ENCODE measurements at regions not wholly inside any gene's neighbourhood (a gene's known extent, or its start where the extent isn't known, plus 50 kb on each side); places are given as distances from the start of the nearest gene placed in this dataset.
A peak's percentile ranks its signal among the peaks of the same experiment; 100 is the strongest.

DNA sequence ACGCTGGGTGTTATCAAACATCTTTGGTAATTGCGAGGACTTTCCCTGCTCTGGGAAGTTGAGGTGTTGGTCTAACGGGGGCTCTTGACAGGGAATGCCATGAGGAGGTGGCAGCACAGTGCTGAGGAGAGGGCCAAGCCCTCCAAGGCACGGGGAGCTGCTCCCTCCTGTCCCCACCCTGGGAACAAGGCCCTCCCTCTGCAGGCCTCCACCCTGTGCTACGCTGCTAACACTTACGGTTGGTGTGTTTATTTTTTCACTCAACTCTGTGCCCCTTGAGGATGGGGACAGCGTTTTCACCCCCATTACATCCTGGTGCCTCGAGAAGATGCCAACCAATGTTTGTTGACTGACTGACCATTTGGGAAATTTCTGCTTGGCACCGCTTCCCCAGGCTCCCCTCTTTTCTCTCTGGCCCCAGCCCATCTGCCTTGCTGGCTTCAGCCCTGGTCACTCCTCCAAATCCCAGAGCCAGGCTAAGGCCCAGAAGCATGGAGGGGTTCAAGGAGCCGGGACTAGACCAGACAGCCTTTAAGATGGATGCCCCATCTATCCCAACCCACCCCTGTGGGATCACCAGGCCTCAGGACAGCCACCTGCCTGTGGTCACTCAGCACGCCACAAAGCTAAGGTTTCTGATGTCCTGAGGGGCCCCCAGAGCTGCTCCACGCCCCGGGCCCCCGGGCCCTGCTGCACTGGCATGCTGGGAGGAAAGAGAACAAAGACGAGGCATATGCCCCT, 125.7 kb downstream of the BARX1 start:
- DNase-seq (ENCODE audit: low read depth in 4 of 4, low spot score in 3 of 4) = no peak

DNA sequence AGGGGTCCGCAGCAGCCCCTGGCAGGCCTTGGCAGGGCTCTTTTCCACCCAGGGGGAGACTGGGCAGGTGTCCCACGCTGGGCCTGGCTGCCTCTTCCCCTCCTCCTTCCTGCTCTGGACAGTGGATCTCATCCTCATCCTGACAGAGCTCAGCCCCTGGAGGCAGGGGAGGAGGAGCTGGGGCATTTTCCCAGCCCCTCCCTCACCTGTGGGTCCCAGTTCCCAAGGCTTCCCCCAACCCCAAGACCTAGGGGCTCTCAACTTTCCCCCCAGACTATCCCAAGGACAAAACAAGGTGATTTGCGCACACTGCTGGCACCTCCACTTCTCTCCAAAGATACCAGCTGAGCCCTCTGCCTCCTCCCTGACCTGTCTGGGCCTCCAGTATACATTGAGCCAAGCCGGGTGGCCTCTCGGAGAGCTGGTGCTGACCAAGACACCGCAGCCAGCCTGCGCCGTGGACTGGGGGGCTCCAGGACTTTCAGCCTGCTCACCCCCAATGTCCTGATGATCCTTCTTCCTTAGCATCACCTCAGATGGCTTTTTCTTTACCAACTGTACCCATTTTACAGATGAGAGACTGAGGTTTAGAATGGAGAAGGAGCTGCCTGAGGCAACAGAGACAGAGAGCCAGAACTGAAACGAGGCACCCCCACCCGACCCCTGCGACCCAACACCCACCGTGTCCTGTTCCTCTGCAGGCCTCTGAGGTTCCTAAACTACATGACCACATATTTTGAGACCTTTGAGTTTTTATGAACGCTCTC, 126.6 kb downstream of the BARX1 start:
- DNase-seq (ENCODE audit: low read depth in 4 of 4, low spot score in 3 of 4) = no peak

GRCh38 chr9:93827545-93828330, 127.4 kb downstream of the BARX1 start:
- DNase-seq (ENCODE audit: low read depth in 4 of 4, low spot score in 3 of 4) = peak in 3 of 4 donors; percentile 48 to 66 (median 50)

DNA sequence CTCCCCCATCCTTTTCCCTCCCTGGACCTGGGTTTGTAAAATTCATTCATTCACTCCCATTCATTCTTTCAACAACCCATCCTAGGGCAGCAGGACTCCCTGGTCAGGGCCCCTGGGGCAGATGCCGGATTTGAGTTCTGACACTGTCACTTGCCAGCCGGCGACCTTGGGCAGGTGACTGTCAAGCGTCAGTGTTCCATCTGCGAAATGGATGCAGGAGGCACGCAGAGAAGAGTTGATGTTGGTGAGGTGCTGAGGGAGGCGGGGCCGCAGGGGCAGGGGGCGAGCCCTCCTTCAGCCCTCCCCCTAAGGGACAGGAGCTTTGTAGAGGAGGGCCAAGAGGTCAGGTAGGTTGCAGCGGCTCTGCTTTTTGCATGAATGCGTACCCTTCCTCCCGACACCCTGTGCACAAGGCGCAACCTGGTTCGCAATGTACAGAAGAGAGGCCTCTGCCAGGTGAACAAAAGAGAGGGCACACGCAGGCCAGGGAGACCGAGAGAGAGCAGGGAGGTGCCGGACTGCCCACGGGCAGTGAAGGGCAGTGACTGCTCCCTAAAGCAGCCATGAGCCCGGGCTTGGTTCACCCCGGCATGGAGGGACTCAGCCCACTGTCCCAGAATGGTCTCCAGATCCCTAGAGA, 128.1 kb downstream of the BARX1 start:
- no peak for DNase-seq (ENCODE audit: low read depth in 4 of 4, low spot score in 3 of 4)

- no peak for DNase-seq (ENCODE audit: low read depth in 4 of 4, low spot score in 3 of 4)
Observed at GRCh38 chr9:93826209-93826608, 128.9 kb downstream of the BARX1 start.

DNA sequence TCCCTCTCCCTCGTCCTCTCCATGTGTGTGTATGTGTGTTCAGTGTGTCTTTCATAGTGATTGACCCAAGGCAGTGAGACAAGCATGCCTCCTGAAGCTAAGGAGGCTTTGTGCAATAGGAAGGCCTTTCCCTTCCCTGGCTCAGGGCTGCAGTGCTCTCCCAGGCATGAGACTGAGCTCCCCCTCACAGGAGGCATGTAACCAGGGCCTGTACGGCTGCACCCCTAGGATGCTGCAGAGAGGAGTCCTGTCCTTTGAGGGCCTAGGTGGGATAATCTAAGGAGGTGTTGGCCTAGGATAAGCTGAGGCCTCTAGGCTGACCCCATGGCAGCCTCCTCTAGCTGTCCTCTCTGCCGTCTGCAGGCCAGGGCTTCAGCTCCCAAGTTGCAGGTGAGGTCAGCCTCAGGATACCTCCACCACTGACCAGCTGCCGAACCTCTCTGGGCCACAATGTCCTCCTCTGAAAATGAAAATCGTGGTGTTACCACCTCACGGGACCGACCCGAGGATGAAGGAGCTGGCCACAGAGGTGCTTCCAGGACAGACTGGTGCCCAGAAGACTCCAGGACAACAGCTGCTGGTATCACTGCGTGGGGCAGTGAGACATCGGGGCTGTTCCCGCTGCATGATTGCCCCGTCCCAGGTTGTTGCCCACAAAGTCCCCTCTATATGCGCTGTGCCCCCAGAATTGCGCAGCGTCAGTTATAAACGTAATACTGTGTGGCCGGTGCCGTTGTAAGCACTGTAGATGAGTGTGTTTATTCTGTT, 129.6 kb downstream of the BARX1 start:
- DNase-seq (ENCODE audit: low read depth in 4 of 4, low spot score in 3 of 4) = no peak

GRCh38 chr9:93824386-93825294, 130.5 kb downstream of the BARX1 start:
- no peak for DNase-seq (ENCODE audit: low read depth in 4 of 4, low spot score in 3 of 4)

- no peak for DNase-seq (ENCODE audit: low read depth in 4 of 4, low spot score in 3 of 4)
Observed at GRCh38 chr9:93823245-93824072, 131.7 kb downstream of the BARX1 start.

DNA sequence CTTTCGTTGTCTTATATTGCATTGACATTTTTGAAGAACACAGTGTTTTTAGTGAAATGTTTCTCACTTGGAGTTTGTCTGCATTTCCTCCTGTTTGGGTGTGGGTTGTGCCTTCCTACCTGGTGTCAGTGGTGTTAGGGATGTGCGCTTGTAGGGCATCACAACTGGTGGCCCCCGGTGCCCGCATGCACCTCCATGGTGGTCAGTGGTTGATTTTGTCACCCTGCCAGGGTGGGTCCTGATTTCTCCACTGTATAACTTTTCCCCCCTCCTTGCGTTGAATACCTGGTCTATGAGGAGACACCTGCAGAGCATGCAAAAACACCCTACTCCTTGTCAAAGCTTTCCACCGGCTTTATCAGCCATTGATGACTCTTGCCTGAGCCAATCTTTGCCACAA, 132.9 kb downstream of the BARX1 start:
- DNase-seq (ENCODE audit: low read depth in 4 of 4, low spot score in 3 of 4) = no peak

- DNase-seq (ENCODE audit: low read depth in 4 of 4, low spot score in 3 of 4) = no peak
Observed at GRCh38 chr9:93821307-93821703, 133.8 kb downstream of the BARX1 start.

- DNase-seq (ENCODE audit: low read depth in 4 of 4, low spot score in 3 of 4) = no peak
Observed at GRCh38 chr9:93820667-93821306, 134.4 kb downstream of the BARX1 start.

GRCh38 chr9:93819905-93820304, 135.2 kb downstream of the BARX1 start:
- DNase-seq (ENCODE audit: low read depth in 4 of 4, low spot score in 3 of 4) = no peak

DNA sequence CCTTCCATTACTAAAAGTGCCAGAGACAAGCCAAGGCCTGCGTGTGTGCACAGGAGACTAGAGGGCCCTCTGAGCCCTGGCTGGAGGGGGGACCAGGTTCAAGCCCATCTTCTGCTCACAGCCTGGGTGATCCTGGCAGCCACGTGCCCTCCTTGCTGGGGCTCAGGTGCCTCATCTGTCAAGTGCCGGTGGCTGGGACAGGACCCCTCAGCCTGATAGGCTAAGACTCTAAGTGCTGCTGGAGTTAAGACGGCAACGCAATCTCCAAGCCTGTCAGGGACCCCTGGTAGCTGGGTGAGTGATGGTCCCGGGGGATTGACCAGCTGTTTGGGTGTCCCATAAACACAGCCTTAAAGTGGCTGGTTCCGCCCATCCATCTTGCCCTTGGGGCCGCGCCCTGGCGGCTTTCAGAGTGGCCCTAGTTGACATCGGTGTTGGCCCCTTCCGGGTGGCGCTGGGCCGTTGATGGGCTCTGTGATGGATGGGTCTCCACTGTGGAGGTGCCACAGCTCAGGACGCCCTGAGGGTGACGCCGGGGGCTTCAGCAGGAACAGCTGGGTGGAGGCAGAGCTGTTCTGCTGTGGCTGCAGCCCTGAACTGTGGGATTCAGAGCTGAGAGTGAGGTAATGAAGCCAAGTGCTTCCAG, 136.2 kb downstream of the BARX1 start:
- no peak for DNase-seq (ENCODE audit: low read depth in 4 of 4, low spot score in 3 of 4)

- no peak for DNase-seq (ENCODE audit: low read depth in 4 of 4, low spot score in 3 of 4)
Observed at GRCh38 chr9:93818237-93818636, 136.9 kb downstream of the BARX1 start.

GRCh38 chr9:93815677-93816076, 139.5 kb downstream of the BARX1 start:
- no peak for DNase-seq (ENCODE audit: low read depth in 4 of 4, low spot score in 3 of 4)

DNA sequence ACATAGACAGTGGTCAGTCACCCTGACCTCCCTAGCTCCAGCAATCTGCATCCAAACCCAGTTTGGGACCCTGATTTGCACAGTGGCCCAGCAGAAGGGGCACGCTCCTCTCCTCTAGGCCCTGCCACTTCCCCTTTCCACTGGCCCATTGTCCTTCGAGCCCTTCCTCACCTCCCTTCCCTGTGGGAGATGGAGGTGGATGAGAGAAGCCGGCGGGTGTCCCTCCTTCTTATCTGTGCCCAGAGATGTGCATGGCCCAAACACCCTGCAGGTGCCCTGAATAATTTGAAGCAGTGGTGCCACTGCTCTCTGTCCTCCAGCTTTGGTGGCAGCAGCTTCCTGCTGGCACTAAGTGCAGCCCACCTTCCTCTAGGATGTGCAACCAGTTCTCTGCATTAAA, 140.0 kb downstream of the BARX1 start:
- no peak for DNase-seq (ENCODE audit: low read depth in 4 of 4, low spot score in 3 of 4)

Measured in right renal pelvis (tissue), 4 donors.